SJSA1 (cell line): ENCODE measurements at regions not wholly inside any gene's neighbourhood (a gene's known extent, or its start where the extent isn't known, plus 50 kb on each side); places are given as distances from the start of the nearest gene placed in this dataset.

Experiments used
- DNase-seq, 2 experiments: peaks; one replicate each; pipeline ENCODE4 v3.0.0-alpha.2; 2015 to 2020; ENCODE audit warnings: low spot score in 2 of 2, low read depth in 1 of 2
- H3K27ac ChIP-seq: fragments of 250-450 bp; sonication (Bioruptor Pico); 2 replicates; pipeline ENCODE4 v1.5.1; 2020; ENCODE audit warnings: mild to moderate bottlenecking, moderate library complexity
- H3K27me3 ChIP-seq: fragments of 250-450 bp; sonication (Bioruptor Pico); replicated peaks from 2 replicates; pipeline ENCODE4 v1.5.1; 2020; ENCODE audit warnings: mild to moderate bottlenecking, moderate library complexity
- H3K36me3 ChIP-seq: fragments of 250-450 bp; sonication (Bioruptor Pico); 2 replicates; pipeline ENCODE4 v1.5.1; 2020; ENCODE audit warnings: mild to moderate bottlenecking
- H3K4me1 ChIP-seq: fragments of 250-450 bp; sonication (Bioruptor Pico); replicated peaks from 2 replicates; pipeline ENCODE4 v1.6.1; 2021; ENCODE audit warnings: mild to moderate bottlenecking
- H3K4me3 ChIP-seq: fragments of 250-450 bp; sonication (Bioruptor Pico); 2 replicates; pipeline ENCODE4 v1.5.1; 2020; ENCODE audit warnings: mild to moderate bottlenecking
- H3K9me3 ChIP-seq: fragments of 250-450 bp; sonication (Bioruptor Pico); replicated peaks from 2 replicates; pipeline ENCODE4 v1.5.1; 2020; ENCODE audit warnings: mild to moderate bottlenecking

GRCh38 chr12:24460099-24460498, 488.8 kb downstream of the BCAT1 start:
- no peaks in the 10 kb centered on the region for H3K27me3 ChIP-seq

GRCh38 chr12:24455811-24456210, 493.1 kb downstream of the BCAT1 start:
- H3K27me3 ChIP-seq, result no peaks in the 10 kb centered on the region
- H3K4me3 ChIP-seq, result no peak overlapping the region
- no peak for DNase-seq
- no peaks in the 10 kb centered on the region for H3K36me3 ChIP-seq
- H3K9me3 ChIP-seq, result no peaks in the 10 kb centered on the region
- H3K27ac ChIP-seq, result no peak overlapping the region
- H3K4me1 ChIP-seq, result no peaks in the 10 kb centered on the region

More at GRCh38 chr12:24460099-24460498, 488.8 kb downstream of the BCAT1 start:
- DNase-seq, result no peak
- no peak overlapping the region for H3K27ac ChIP-seq
- H3K4me1 ChIP-seq, result no peaks in the 10 kb centered on the region
- no peaks in the 10 kb centered on the region for H3K36me3 ChIP-seq
- H3K4me3 ChIP-seq, result no peak overlapping the region
- H3K9me3 ChIP-seq, result no peaks in the 10 kb centered on the region

GRCh38 chr12:24447678-24448077, 498.2 kb upstream of the SOX5 start:
- Histone ChIP-seq H3K9me3 (no peaks in the 10 kb centered on the region), H3K27ac (no peak overlapping the region), H3K27me3 (no peaks in the 10 kb centered on the region), H3K4me3 (no peak overlapping the region), H3K36me3 (no peaks in the 10 kb centered on the region), H3K4me1 (no peaks in the 10 kb centered on the region)
- no peak for DNase-seq

- H3K4me1 ChIP-seq, result peaks cover 8% of the 10 kb centered on the region
- H3K27ac ChIP-seq, result no peak overlapping the region
- H3K36me3 ChIP-seq, result no peaks in the 10 kb centered on the region
- no peak overlapping the region for H3K4me3 ChIP-seq
- no peaks in the 10 kb centered on the region for H3K9me3 ChIP-seq
- no peaks in the 10 kb centered on the region for H3K27me3 ChIP-seq
- no peak for DNase-seq
Measured at GRCh38 chr12:24446287-24446686, 496.8 kb upstream of the SOX5 start.

- no peaks in the 10 kb centered on the region for H3K9me3 ChIP-seq
- H3K36me3 ChIP-seq, result no peaks in the 10 kb centered on the region
- peaks cover 17% of the 10 kb centered on the region for H3K4me1 ChIP-seq
- H3K4me3 ChIP-seq, result no peak overlapping the region
- DNase-seq, result no peak
- no peaks in the 10 kb centered on the region for H3K27me3 ChIP-seq
- H3K27ac ChIP-seq, result no peak overlapping the region
Measured at GRCh38 chr12:24444634-24445033, 495.2 kb upstream of the SOX5 start.

- H3K4me3 ChIP-seq, result no peak overlapping the region
- no peak overlapping the region for H3K27ac ChIP-seq
- peak in 1 of 2 experiments; percentile 34 for DNase-seq
- H3K9me3 ChIP-seq, result no peaks in the 10 kb centered on the region
- H3K36me3 ChIP-seq, result no peaks in the 10 kb centered on the region
- H3K27me3 ChIP-seq, result no peaks in the 10 kb centered on the region
- peaks cover 17% of the 10 kb centered on the region for H3K4me1 ChIP-seq
Measured at GRCh38 chr12:24441458-24441857, 492.0 kb upstream of the SOX5 start.

- DNase-seq, result no peak
- Histone ChIP-seq H3K9me3 (no peaks in the 10 kb centered on the region), H3K36me3 (no peaks in the 10 kb centered on the region), H3K4me1 (peaks cover 12% of the 10 kb centered on the region), H3K27me3 (no peaks in the 10 kb centered on the region), H3K27ac (no peak overlapping the region), H3K4me3 (no peak overlapping the region)
Measured at GRCh38 chr12:24436667-24437066, 487.2 kb upstream of the SOX5 start.

- peaks cover 6% of the 10 kb centered on the region for H3K4me1 ChIP-seq
- H3K27ac ChIP-seq, result no peak overlapping the region
- no peak overlapping the region for H3K4me3 ChIP-seq
- no peaks in the 10 kb centered on the region for H3K27me3 ChIP-seq
- no peaks in the 10 kb centered on the region for H3K36me3 ChIP-seq
- DNase-seq, result no peak
- H3K9me3 ChIP-seq, result no peaks in the 10 kb centered on the region
Measured at GRCh38 chr12:24431872-24432271, 482.4 kb upstream of the SOX5 start.

GRCh38 chr12:24427776-24428175, 478.3 kb upstream of the SOX5 start:
- peaks cover 24% of the 10 kb centered on the region for H3K4me1 ChIP-seq
- H3K27ac ChIP-seq, result no peak overlapping the region

GRCh38 chr12:24425601-24425970, 476.1 kb upstream of the SOX5 start:
- Histone ChIP-seq H3K9me3 (no peaks in the 10 kb centered on the region), H3K4me1 (peaks cover 24% of the 10 kb centered on the region), H3K36me3 (no peaks in the 10 kb centered on the region), H3K4me3 (no peak overlapping the region), H3K27ac (0 out of 2 replicates have a peak overlapping the region, but pooled peaks have one; percentile 10), H3K27me3 (no peaks in the 10 kb centered on the region)
- DNase-seq, result peak in 1 of 2 experiments; percentile 39

More at GRCh38 chr12:24427776-24428175, 478.3 kb upstream of the SOX5 start:
- Histone ChIP-seq H3K27me3 (no peaks in the 10 kb centered on the region), H3K9me3 (no peaks in the 10 kb centered on the region), H3K4me3 (no peak overlapping the region), H3K36me3 (no peaks in the 10 kb centered on the region)
- DNase-seq, result no peak

GRCh38 chr12:24424889-24425600, 475.6 kb upstream of the SOX5 start:
- Histone ChIP-seq H3K9me3 (no peaks in the 10 kb centered on the region), H3K27ac (0 out of 2 replicates have a peak overlapping the region, but pooled peaks have one; percentile 10), H3K4me1 (peaks cover 24% of the 10 kb centered on the region), H3K36me3 (no peaks in the 10 kb centered on the region), H3K4me3 (no peak overlapping the region), H3K27me3 (no peaks in the 10 kb centered on the region)
- DNase-seq, result no peak

- Histone ChIP-seq H3K27me3 (no peaks in the 10 kb centered on the region), H3K4me3 (no peak overlapping the region), H3K9me3 (no peaks in the 10 kb centered on the region), H3K27ac (no peak overlapping the region), H3K4me1 (peaks cover 24% of the 10 kb centered on the region), H3K36me3 (no peaks in the 10 kb centered on the region)
- no peak for DNase-seq
Measured at GRCh38 chr12:24424376-24424775, 474.9 kb upstream of the SOX5 start.

GRCh38 chr12:24423611-24424010, 474.1 kb upstream of the SOX5 start:
- DNase-seq, result no peak
- no peaks in the 10 kb centered on the region for H3K36me3 ChIP-seq
- no peak overlapping the region for H3K27ac ChIP-seq
- H3K4me1 ChIP-seq, result peaks cover 24% of the 10 kb centered on the region
- no peak overlapping the region for H3K4me3 ChIP-seq
- no peaks in the 10 kb centered on the region for H3K9me3 ChIP-seq
- no peaks in the 10 kb centered on the region for H3K27me3 ChIP-seq

- no peaks in the 10 kb centered on the region for H3K36me3 ChIP-seq
- no peaks in the 10 kb centered on the region for H3K9me3 ChIP-seq
- no peak for DNase-seq
- no peak overlapping the region for H3K27ac ChIP-seq
- no peak overlapping the region for H3K4me3 ChIP-seq
- peaks cover 17% of the 10 kb centered on the region for H3K4me1 ChIP-seq
- no peaks in the 10 kb centered on the region for H3K27me3 ChIP-seq
Measured at GRCh38 chr12:24421759-24422158, 472.3 kb upstream of the SOX5 start.

- no peak for DNase-seq
- Histone ChIP-seq H3K27ac (no peak overlapping the region), H3K9me3 (no peaks in the 10 kb centered on the region), H3K36me3 (no peaks in the 10 kb centered on the region), H3K4me3 (no peak overlapping the region), H3K4me1 (no peaks in the 10 kb centered on the region), H3K27me3 (no peaks in the 10 kb centered on the region)
Measured at GRCh38 chr12:24418157-24418556, 468.7 kb upstream of the SOX5 start.
